Endothelial cell of umbilical vein (primary cell): ENCODE measurements at regions not wholly inside any gene's neighbourhood (a gene's known extent, or its start where the extent isn't known, plus 50 kb on each side); places are given as distances from the start of the nearest gene placed in this dataset.

Experiments used
- BruUV-seq: library from RNA; stranded (reverse); fragments of 400-500 nt; replicated peaks from 2 replicates; lab custom pipeline; 2021; lab: Mats Ljungman, UMichigan
- CTCF ChIA-PET: fragments of 300-600, 350-600 bp; sonication (Branson Sonifier 250); formaldehyde crosslinking; loops from one replicate; lab custom pipeline; 2021; ENCODE audit warnings: antibody characterized with exemption, inconsistent platforms; lab: Charles Lee
- POLR2A ChIA-PET: fragments of 300-600, 350-600 bp; sonication (Branson Sonifier 250); formaldehyde crosslinking; loops from one replicate; lab custom pipeline; 2021; ENCODE audit warnings: antibody characterized with exemption, inconsistent platforms; lab: Charles Lee
- DNase-seq: peaks from one replicate; pipeline ENCODE4 v3.0.0-alpha.2; 2011; ENCODE audit warnings: low read depth, low spot score
- FAIRE-seq: peaks from 2 replicates; lab custom pipeline; 2011; peaks lifted over from hg19 to GRCh38; lab: Jason Lieb, UNC
- H2AFZ ChIP-seq: 2 replicates; pipeline ENCODE4 v1.6.0; 2012; ENCODE audit warnings: low read depth, low read length, control low read depth, inconsistent platforms
- H3K27ac ChIP-seq: 2 replicates; pipeline ENCODE4 v1.5.1; 2011; ENCODE audit warnings: low read depth, mild to moderate bottlenecking, control low read depth, low read length, moderate library complexity; ENCODE audit not compliant: insufficient read depth
- H3K27me3 ChIP-seq, 2 experiments: 2 replicates each; pipeline versions ENCODE4 v1.6.0 to v1.6.1; 2011; ENCODE audit warnings: low read length in 2 of 2, mixed read lengths in 1 of 2; ENCODE audit not compliant: control insufficient read depth in 2 of 2, insufficient read depth in 2 of 2
- H3K36me3 ChIP-seq, 2 experiments: 2 replicates in 1 of 2; 3 replicates in 1 of 2; pipeline ENCODE4 v1.5.1; 2011; ENCODE audit warnings: low read length in 2 of 2, mild to moderate bottlenecking in 1 of 2, moderate library complexity in 1 of 2; ENCODE audit not compliant: control insufficient read depth in 2 of 2, insufficient read depth in 2 of 2; ENCODE audit errors: extremely low read depth in 1 of 2
- H3K4me1 ChIP-seq: 3 replicates; pipeline ENCODE4 v1.5.1; 2011; ENCODE audit warnings: mild to moderate bottlenecking, low read length; ENCODE audit not compliant: control insufficient read depth, insufficient read depth; ENCODE audit errors: extremely low read depth
- H3K4me2 ChIP-seq: 2 replicates; pipeline ENCODE4 v1.6.1; 2011; ENCODE audit warnings: low read length, control low read depth, mixed read lengths; ENCODE audit not compliant: insufficient read depth
- H3K4me3 ChIP-seq, 3 experiments: fragments of 200-600 bp in 1 of 3; sonication (generic), shearing (Covaris generic) in 1 of 3; replicated peaks in 1 of 3; 2 replicates each; pipeline ENCODE4 v1.5.1; 2011 to 2016; ENCODE audit warnings: control low read depth in 3 of 3, low read length in 3 of 3, mild to moderate bottlenecking in 2 of 3, inconsistent platforms in 1 of 3, low read depth in 1 of 3, moderate library complexity in 1 of 3; ENCODE audit not compliant: insufficient read depth in 1 of 3
- H3K79me2 ChIP-seq: 2 replicates; pipeline ENCODE4 v1.6.0; 2012; ENCODE audit warnings: low read length, inconsistent platforms; ENCODE audit not compliant: control insufficient read depth, insufficient read depth
- H3K9ac ChIP-seq: replicated peaks from 2 replicates; pipeline ENCODE3; 2011; ENCODE audit warnings: low read length, control low read depth; ENCODE audit not compliant: insufficient read depth; ENCODE audit errors: extremely low read depth
- H3K9me1 ChIP-seq: replicated peaks from 3 replicates; pipeline ENCODE4 v1.6.0; 2011; ENCODE audit warnings: mild to moderate bottlenecking, low read length; ENCODE audit not compliant: control insufficient read depth, insufficient read depth; ENCODE audit errors: extremely low read depth
- H3K9me3 ChIP-seq: replicated peaks from 2 replicates; pipeline ENCODE4 v1.5.1; 2012; ENCODE audit warnings: low read length, inconsistent platforms; ENCODE audit not compliant: control insufficient read depth, insufficient read depth
- H4K20me1 ChIP-seq: replicated peaks from 2 replicates; pipeline ENCODE3; 2011; ENCODE audit warnings: mild to moderate bottlenecking, low read length; ENCODE audit not compliant: control insufficient read depth, insufficient read depth; ENCODE audit errors: extremely low read depth
- CTCF ChIP-seq, 2 donors: IDR thresholded peaks; 1 replicate in 1 of 2; 2 replicates in 1 of 2; pipeline ENCODE4 v1.5.1; 2011; ENCODE audit warnings: low read length in 2 of 2, mild to moderate bottlenecking in 2 of 2, moderate library complexity in 2 of 2, control low read depth in 1 of 2, inconsistent platforms in 1 of 2, low read depth in 1 of 2; ENCODE audit not compliant: insufficient read depth in 1 of 2; ENCODE audit errors: extremely low read depth in 1 of 2
- EZH2 ChIP-seq: IDR thresholded peaks from 2 replicates; pipeline ENCODE4 v1.6.1; 2012; ENCODE audit warnings: borderline replicate concordance, low read depth, mild to moderate bottlenecking, moderate library complexity, low read length, inconsistent platforms; ENCODE audit not compliant: severe bottlenecking
- FOS ChIP-seq: IDR thresholded peaks from 2 replicates; pipeline ENCODE4 v1.6.1; 2011; ENCODE audit warnings: mild to moderate bottlenecking, low read length, moderate library complexity, borderline replicate concordance; ENCODE audit not compliant: insufficient read depth
- GATA2 ChIP-seq: IDR thresholded peaks from 2 replicates; pipeline ENCODE4 v1.7.0; 2011; ENCODE audit warnings: low read depth, mild to moderate bottlenecking, moderate library complexity, mixed read lengths, low read length; ENCODE audit not compliant: insufficient read length, insufficient read depth
- JUN ChIP-seq: IDR thresholded peaks from 2 replicates; pipeline ENCODE4 v1.6.1; 2011; ENCODE audit warnings: borderline replicate concordance, low read depth; ENCODE audit not compliant: insufficient read length, insufficient read depth
- MAX ChIP-seq: IDR thresholded peaks from 2 replicates; pipeline ENCODE4 v1.6.1; 2011; ENCODE audit not compliant: insufficient read depth, insufficient read length
- MYC ChIP-seq: IDR thresholded peaks from one replicate; pipeline ENCODE4 v1.6.1; 2011; ENCODE audit warnings: mild to moderate bottlenecking, low read depth, low read length
- POLR2A ChIP-seq: IDR thresholded peaks from 2 replicates; pipeline ENCODE4 v1.6.1; 2012; ENCODE audit warnings: low read depth, mild to moderate bottlenecking, control low read depth, low read length
- POLR2AphosphoS5 ChIP-seq: IDR thresholded peaks from 2 replicates; pipeline ENCODE4 v1.6.1; 2012; ENCODE audit warnings: low read depth, mild to moderate bottlenecking, control low read depth, low read length, moderate library complexity; ENCODE audit not compliant: insufficient read depth
- dilution Hi-C: fragments of 300-500 bp; cut with MboI; formaldehyde crosslinking; loops from one replicate; pipeline ENCODE4 v1.15.0; 2019; ENCODE audit warnings: low sequenced_read_pairs; ENCODE audit not compliant: extremely low pct_ligation_motif_present
- intact Hi-C: fragments of 100-400 bp; cut with micrococcal nuclease; formaldehyde crosslinking; loops from one replicate; pipeline ENCODE4 v1.10.0; 2022

GRCh38 chr3:20425138-20425537 lies 239.1 kb upstream of the SGO1 start:
- no peaks in the 10 kb centered on the region for H4K20me1 ChIP-seq
- intact Hi-C loops (no loop called here), dilution Hi-C loops (no loop called here)
- FAIRE-seq (no peak), DNase-seq (no peak)
- no peaks in the 10 kb centered on the region for H3K9me3 ChIP-seq
- H3K9ac ChIP-seq = no peak overlapping the region
- no peaks in the 10 kb centered on the region for H3K79me2 ChIP-seq
- ChIA-PET CTCF (no interaction called here), POLR2A (no interaction called here)
- H3K4me2 ChIP-seq = no peak overlapping the region
- BruUV-seq = no TSS peak
- TF ChIP-seq POLR2AphosphoS5 (no peak), CTCF (IDR thresholded peaks at IDR 0.05; ENCODE audit: extremely low read depth in 1 of 2, insufficient read depth in 1 of 2, low read depth in 1 of 2, low read length in 2 of 2) (no peak), GATA2 (no peak), MYC (no peak), FOS (no peak), EZH2 (no peak), MAX (no peak), POLR2A (no peak), JUN (no peak)
- no peaks in the 10 kb centered on the region for H3K9me1 ChIP-seq
- no peak overlapping the region for H2AFZ ChIP-seq
- no peaks in the 10 kb centered on the region for H3K27me3 ChIP-seq
- H3K4me1 ChIP-seq = no peaks in the 10 kb centered on the region
- no peak overlapping the region for H3K4me3 ChIP-seq
- H3K27ac ChIP-seq = no peak overlapping the region
- no peaks in the 10 kb centered on the region for H3K36me3 ChIP-seq
